Upper lobe of left lung (tissue), 4 donors: ENCODE measurements at regions not wholly inside any gene's neighbourhood (a gene's known extent, or its start where the extent isn't known, plus 50 kb on each side); places are given as distances from the start of the nearest gene placed in this dataset.

ENCODE experiments used
- CTCF ChIP-seq, 6 experiments: fragments of 450-650 bp in 4 of 6; fragments of 200-600 bp in 2 of 6; sonication (generic) in 2 of 6; IDR thresholded peaks; one replicate each; pipeline ENCODE4 v1.5.1; 2016 to 2019; ENCODE audit warnings: antibody characterized with exemption in 6 of 6
- EP300 ChIP-seq, 4 donors: sonication (generic); formaldehyde crosslinking; IDR thresholded peaks; one replicate each; pipeline ENCODE4 v1.5.1; 2017; ENCODE audit warnings: antibody characterized with exemption in 4 of 4, control low read depth in 2 of 4
- POLR2A ChIP-seq, 4 donors: fragments of 450-650 bp; IDR thresholded peaks; one replicate each; pipeline ENCODE4 v1.5.1; 2016 to 2017; ENCODE audit warnings: antibody characterized with exemption in 4 of 4, mild to moderate bottlenecking in 2 of 4
- POLR2AphosphoS5 ChIP-seq, 2 donors: sonication (generic); formaldehyde crosslinking; IDR thresholded peaks; one replicate each; pipeline ENCODE4 v1.5.1; 2017; ENCODE audit warnings: antibody characterized with exemption in 2 of 2

DNA sequence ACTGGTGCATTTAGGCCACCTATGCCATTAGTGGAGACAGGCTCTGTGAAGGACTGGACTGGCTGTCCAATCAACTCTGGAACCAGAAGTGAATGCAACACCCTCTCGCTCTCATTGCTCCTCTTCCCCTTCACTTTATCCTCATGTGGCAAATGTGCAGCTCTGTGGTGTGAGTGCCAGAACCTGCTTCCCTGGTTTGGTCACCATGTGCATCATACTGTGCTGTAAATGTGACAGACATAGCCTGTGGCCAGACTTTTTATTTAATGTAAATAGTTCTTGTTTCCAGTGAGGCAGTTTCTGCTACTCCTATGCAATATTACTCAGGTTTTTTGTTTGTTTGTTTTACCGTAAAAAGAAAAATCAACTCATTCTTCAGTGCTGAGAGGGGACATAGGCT, 73.0 kb upstream of the PPP1R9A start:
- TF ChIP-seq POLR2AphosphoS5 (IDR thresholded peaks at IDR 0.05) (no peak), CTCF (IDR thresholded peaks at IDR 0.05) (no peak), POLR2A (IDR thresholded peaks at IDR 0.05) (no peak), EP300 (IDR thresholded peaks at IDR 0.05) (no peak)
